MV-4-11 (cell line): ENCODE measurements at regions not wholly inside any gene's neighbourhood (a gene's known extent, or its start where the extent isn't known, plus 50 kb on each side); places are given as distances from the start of the nearest gene placed in this dataset.
A peak's percentile ranks its signal among the peaks of the same experiment; 100 is the strongest.
"Not testable (repeated sequence)": the region's sequence is repeated elsewhere in the genome, so short reads cannot be mapped to it uniquely, and the experiment has no call there.

ENCODE experiments used
- DNase-seq: peaks from one replicate; lab custom pipeline; 2025; lab: John Stamatoyannopoulos, UW

- DNase-seq = no peak
Measured at GRCh38 chr5:110872200-110872599, 133.4 kb downstream of the SLC25A46 start.

DNA sequence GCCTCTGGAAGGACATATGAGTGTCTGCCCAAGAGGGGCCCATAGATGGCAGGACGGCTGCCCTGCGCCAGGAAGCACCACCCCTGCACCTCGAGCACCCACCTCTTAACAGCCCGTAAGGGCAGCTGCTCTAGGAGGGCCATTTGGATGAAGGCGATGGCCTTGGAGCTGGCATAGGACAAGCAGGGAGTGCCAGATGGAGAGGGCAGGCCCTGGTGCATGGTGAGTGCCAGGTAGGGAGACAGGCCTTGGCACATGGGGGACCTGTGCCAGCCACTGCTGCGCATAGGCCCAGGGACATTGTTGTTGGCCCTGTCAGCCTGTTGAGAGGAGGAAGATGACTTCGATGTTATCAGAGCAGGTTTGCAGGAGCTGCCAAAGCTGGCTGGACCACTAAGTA lies 134.2 kb downstream of the SLC25A46 start:
- DNase-seq = no peak

- no peak for DNase-seq
Measured at GRCh38 chr5:110873773-110874437, 135.1 kb downstream of the SLC25A46 start.

GRCh38 chr5:110875115-110875514 lies 136.3 kb downstream of the SLC25A46 start:
- not testable (repeated sequence) for DNase-seq

GRCh38 chr5:110878115-110878514 lies 139.3 kb downstream of the SLC25A46 start:
- DNase-seq = no peak

DNA sequence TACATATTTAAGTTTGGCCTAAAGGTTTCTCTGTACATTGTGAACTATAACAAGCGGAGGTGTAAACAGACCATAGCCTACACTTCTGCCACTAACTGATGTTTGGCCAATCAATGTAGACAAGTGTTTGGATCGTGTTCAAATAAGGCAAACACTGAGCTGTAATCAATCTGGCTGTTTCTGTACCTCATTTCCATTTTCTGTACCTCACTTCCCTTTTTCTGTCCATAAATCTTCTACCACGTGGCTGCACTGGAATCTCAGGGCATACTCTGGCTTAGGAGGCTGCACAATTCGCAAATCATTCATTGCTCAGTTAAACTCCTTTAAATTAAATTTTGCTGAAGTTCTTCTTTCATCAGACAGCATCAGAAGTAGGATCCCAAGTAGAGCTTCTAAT lies 140.9 kb downstream of the SLC25A46 start:
- peak; percentile 68 for DNase-seq

DNA sequence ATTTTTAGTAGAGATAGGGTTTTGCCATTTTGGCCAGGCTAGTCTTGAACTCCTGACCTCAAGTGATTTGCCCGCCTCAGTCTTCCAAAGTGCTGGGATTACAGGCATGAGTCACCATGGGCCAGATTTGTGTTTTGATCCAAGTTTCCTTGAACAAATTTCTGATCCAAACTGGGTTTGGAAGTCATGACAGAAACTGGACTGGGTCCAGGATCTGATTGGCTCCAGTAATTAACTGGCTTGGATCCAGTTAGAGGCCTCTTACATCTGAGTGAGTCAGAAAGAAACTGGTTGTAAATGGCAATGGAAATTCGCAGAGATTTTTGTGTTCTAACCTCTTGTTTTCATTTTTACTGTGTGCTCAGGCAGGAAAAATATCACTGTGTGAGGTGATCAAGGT lies 141.6 kb downstream of the SLC25A46 start:
- no peak for DNase-seq

- no peak for DNase-seq
Measured at GRCh38 chr5:110884005-110884404, 145.2 kb downstream of the SLC25A46 start.

GRCh38 chr5:110887170-110887569 lies 148.4 kb downstream of the SLC25A46 start:
- DNase-seq = not testable (repeated sequence)

DNA sequence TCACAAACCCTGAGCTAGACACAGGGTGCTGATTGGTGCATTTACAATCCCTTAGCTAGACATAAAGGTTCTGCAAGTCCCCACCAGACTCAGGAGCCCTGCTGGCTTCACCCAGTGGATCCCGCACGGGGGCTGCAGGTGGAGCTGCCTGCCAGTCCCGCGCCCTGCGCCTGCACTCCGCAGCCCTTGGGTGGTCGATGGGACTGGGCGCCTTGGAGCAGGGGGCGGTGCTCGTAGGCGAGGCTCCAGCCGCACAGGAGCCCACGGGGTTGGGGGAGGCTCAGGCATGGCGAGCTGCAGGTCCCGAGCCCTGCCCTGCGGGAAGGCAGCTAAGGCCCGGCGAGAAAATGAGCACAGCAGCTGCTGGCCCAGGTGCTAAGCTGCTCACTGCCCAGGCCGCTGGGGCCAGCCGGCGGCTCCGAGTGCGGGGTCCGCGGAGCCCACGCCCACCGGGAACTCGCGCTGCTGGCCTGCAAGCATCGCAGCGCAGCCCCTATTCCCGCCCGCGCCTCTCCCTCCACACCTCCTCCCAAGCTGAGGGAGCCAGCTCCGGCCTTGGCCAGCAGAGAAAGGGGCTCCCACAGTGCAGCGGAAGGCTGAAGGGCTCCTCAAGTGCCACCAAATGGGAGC lies 155.2 kb downstream of the SLC25A46 start:
- DNase-seq = not testable (repeated sequence)

DNA sequence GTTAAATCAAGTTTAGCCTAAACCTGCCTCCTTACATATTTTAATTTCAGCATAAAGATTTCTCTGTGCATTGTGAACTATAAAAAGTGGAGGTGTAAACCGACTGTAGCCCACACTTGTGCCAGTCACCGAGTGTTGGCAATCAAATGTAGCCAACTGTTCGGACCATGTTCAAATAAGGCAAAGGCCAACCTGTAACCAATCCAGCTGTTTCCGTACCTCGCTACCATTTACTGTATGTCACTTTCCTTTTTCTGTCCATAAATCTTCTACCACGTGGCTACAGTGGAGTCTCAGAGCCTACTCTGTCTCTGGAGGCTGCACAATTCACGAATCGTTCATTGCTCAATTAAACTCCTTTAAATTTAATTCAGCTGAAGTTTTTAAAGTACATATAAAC lies 156.0 kb downstream of the SLC25A46 start:
- no peak for DNase-seq

- no peak for DNase-seq
Measured at GRCh38 chr5:110896901-110897300, 158.1 kb downstream of the SLC25A46 start.

- no peak for DNase-seq
Measured at GRCh38 chr5:110899566-110900412, 161.0 kb downstream of the SLC25A46 start.

- DNase-seq = no peak
Measured at GRCh38 chr5:110900829-110901228, 162.0 kb downstream of the SLC25A46 start.

DNA sequence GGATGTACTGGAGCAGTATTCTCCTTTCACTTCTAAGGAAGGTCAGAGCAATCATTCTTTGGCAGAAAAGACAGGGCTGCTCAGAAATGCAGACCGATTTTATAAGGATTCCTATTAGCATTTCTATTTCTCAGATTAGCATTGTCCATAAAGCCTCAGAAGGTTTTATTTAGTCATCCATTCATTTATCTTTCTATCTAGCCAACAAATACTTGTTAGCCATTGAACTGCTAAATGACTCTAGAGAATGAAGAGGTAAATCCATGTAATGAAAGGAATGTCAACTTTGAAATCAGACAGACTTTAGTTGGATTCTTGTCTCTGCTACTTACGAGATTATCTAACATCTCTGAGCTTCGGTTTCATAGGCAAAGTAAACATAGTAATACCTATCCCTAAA lies 165.2 kb downstream of the SLC25A46 start:
- no peak for DNase-seq

DNA sequence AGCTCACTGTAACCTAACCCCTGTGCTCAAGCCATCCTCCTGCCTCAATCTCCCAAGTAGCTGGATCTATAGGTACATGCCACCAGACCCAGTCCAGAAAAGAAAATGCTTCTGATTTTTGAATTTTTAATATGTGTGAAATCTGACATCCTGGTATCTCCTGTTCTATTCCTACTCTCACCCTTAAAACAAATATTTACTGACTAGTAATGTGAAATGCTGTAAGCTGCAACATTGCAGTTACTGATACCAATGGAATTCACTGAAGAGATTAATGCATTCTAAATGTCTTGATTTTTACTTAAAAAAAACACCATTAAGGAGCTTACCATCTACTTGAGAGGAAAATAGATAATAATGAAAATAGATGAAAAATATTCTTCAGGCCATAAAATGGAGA lies 162.7 kb upstream of the TSLP start:
- no peak for DNase-seq

- DNase-seq = no peak
Measured at GRCh38 chr5:110909415-110909814, 162.1 kb upstream of the TSLP start.

GRCh38 chr5:110909950-110910349 lies 161.6 kb upstream of the TSLP start:
- no peak for DNase-seq

DNA sequence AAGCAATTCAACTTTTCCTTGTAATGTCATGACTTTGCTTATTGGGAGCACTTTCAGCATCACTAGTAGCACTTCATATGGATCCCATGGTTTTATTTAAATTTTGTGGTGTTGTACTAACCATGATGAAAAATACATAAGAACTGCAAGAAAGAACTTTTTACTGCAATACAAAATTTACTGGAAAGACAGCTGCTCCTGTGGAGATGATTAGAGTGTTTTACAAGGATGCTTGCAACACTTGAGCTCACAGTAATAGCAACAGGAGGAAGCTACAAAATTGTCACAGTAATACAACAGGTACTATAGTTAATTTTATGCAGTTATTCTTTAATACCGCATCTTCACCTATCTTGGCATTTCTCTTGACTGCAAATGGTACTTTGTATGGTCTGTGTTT lies 158.3 kb upstream of the TSLP start:
- no peak for DNase-seq

DNA sequence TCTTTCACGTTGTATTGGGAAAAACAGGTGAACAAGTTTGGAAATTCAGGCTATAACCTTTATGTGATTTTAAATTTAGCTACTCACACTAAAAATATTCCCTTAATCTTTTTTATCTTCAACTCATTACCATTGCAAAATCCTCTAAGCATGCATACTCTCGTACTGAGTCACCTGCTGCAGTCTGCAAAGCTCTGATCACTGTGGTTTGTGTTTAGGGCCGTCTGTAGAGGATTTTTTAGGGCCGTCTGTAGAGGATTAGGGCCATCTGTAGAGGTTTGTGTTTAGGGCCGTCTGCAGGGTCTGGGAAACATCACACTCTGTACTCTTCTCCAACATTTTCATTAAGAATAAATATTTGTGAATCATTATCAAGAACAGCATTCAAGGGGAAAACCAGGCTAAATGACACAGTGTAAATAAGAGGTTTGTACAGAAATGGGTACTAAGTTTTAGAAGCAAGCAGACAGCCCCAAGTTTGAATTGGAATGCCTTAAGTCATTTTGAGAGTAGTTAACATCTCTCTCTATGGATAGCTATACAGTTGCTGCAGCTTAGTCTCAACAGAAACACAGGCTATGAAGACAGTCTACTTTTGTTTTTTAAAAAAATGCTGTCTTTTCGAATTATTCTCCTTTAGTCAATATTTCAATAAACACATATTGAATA lies 155.0 kb upstream of the TSLP start:
- peak; percentile 58 for DNase-seq

GRCh38 chr5:110917161-110917875 lies 154.2 kb upstream of the TSLP start:
- DNase-seq = no peak

DNA sequence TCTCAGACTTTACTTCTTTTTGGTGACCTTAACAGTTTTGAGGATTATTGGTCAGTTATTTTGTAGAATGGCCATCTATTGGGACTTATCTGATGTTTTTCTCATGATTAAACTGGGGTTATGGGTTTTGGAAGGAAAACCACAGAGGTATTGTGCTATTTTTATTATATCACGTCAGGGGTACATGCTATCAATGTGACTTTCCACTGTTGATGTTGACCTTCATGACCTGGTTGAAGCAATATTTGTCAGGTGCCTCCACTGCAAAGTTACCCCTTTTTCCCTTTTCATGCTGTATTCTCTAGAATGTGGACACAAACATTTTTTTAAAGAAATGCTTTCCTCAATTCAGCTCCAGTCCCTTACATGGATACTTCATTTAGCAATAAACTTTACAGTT lies 152.8 kb upstream of the TSLP start:
- DNase-seq = no peak
